HG02943 (cell line): ENCODE measurements at regions not wholly inside any gene's neighbourhood (a gene's known extent, or its start where the extent isn't known, plus 50 kb on each side); places are given as distances from the start of the nearest gene placed in this dataset.

ENCODE experiments used
- ATAC-seq: cut with Tn5 transposase; IDR thresholded peaks from one replicate; pipeline ENCODE4 v1.9.1; 2021; ENCODE audit warnings: mild to moderate bottlenecking, low read depth, moderate library complexity; ENCODE audit not compliant: unreplicated experiment

- no peak for ATAC-seq
Measured at GRCh38 chr4:11632483-11632882, 203.8 kb upstream of the HS3ST1 start.

GRCh38 chr4:11632025-11632424 is 203.3 kb upstream of the HS3ST1 start:
- ATAC-seq, result no peak

- ATAC-seq, result no peak
Measured at GRCh38 chr4:11631416-11631815, 202.7 kb upstream of the HS3ST1 start.

- ATAC-seq, result no peak
Measured at GRCh38 chr4:11628093-11628725, 199.5 kb upstream of the HS3ST1 start.

- ATAC-seq, result no peak
Measured at GRCh38 chr4:11626066-11626465, 197.4 kb upstream of the HS3ST1 start.

- no peak for ATAC-seq
Measured at GRCh38 chr4:11625211-11625610, 196.5 kb upstream of the HS3ST1 start.

- ATAC-seq, result no peak
Measured at GRCh38 chr4:11624370-11624769, 195.7 kb upstream of the HS3ST1 start.

- no peak for ATAC-seq
Measured at GRCh38 chr4:11623726-11624037, 195.0 kb upstream of the HS3ST1 start.

GRCh38 chr4:11622961-11623725 is 194.4 kb upstream of the HS3ST1 start:
- ATAC-seq, result no peak

GRCh38 chr4:11620861-11621260 is 192.2 kb upstream of the HS3ST1 start:
- ATAC-seq, result no peak

GRCh38 chr4:11618666-11619282 is 190.1 kb upstream of the HS3ST1 start:
- no peak for ATAC-seq

GRCh38 chr4:11616856-11617255 is 188.2 kb upstream of the HS3ST1 start:
- ATAC-seq, result no peak

- ATAC-seq, result no peak
Measured at GRCh38 chr4:11615601-11616000, 186.9 kb upstream of the HS3ST1 start.

GRCh38 chr4:11614426-11614825 is 185.7 kb upstream of the HS3ST1 start:
- no peak for ATAC-seq

- no peak for ATAC-seq
Measured at GRCh38 chr4:11611868-11612267, 183.2 kb upstream of the HS3ST1 start.

- ATAC-seq, result no peak
Measured at GRCh38 chr4:11609751-11610150, 181.1 kb upstream of the HS3ST1 start.

GRCh38 chr4:11608992-11609391 is 180.3 kb upstream of the HS3ST1 start:
- no peak for ATAC-seq

- no peak for ATAC-seq
Measured at GRCh38 chr4:11606078-11606477, 177.4 kb upstream of the HS3ST1 start.

- no peak for ATAC-seq
Measured at GRCh38 chr4:11605597-11605996, 176.9 kb upstream of the HS3ST1 start.

- no peak for ATAC-seq
Measured at GRCh38 chr4:11604821-11605220, 176.1 kb upstream of the HS3ST1 start.

GRCh38 chr4:11603591-11604194 is 175.0 kb upstream of the HS3ST1 start:
- ATAC-seq, result no peak
